ENCODE measurements at regions not wholly inside any gene's neighbourhood (a gene's known extent, or its start where the extent isn't known, plus 50 kb on each side); places are given as distances from the start of the nearest gene placed in this dataset.

DNA sequence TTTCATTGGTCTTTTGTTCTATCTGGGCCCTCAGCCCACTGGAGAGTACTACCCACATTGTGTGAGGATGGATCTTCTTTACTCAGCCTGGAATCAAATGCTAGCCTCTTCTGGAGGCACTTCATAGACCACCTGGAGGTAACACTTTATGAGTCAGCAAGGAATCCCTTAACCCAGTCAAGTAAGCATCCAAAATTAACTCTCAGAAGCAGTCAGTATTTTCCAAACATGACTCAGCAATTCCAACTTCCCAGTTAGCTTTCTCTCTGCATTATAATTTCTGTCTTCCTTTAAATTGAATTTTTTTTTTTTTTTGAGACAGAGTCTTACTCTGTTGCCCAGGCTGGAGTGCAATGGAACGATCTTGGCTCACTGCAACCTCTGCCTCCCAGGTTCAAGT, 142.7 kb downstream of the ACKR3 start:
- TF ChIP-seq, protein P1, sequence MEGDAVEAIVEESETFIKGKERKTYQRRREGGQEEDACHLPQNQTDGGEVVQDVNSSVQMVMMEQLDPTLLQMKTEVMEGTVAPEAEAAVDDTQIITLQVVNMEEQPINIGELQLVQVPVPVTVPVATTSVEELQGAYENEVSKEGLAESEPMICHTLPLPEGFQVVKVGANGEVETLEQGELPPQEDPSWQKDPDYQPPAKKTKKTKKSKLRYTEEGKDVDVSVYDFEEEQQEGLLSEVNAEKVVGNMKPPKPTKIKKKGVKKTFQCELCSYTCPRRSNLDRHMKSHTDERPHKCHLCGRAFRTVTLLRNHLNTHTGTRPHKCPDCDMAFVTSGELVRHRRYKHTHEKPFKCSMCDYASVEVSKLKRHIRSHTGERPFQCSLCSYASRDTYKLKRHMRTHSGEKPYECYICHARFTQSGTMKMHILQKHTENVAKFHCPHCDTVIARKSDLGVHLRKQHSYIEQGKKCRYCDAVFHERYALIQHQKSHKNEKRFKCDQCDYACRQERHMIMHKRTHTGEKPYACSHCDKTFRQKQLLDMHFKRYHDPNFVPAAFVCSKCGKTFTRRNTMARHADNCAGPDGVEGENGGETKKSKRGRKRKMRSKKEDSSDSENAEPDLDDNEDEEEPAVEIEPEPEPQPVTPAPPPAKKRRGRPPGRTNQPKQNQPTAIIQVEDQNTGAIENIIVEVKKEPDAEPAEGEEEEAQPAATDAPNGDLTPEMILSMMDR (conservative IDR thresholded peaks at IDR 0.05) = no peak

GRCh38 chr2:236712961-236713673, 143.5 kb downstream of the ACKR3 start:
- H3K27ac ChIP-seq = no peak overlapping the region
- TF ChIP-seq, protein P1 (conservative IDR thresholded peaks at IDR 0.05) = no peak

More for the DNA sequence above, 142.7 kb downstream of the ACKR3 start:
- no peak overlapping the region for H3K27ac ChIP-seq

GRCh38 chr2:236714080-236714479, 144.5 kb downstream of the ACKR3 start:
- no peak overlapping the region for H3K27ac ChIP-seq
- TF ChIP-seq, protein P1 (conservative IDR thresholded peaks at IDR 0.05) = no peak

GRCh38 chr2:236715077-236715476, 145.5 kb downstream of the ACKR3 start:
- no peak overlapping the region for H3K27ac ChIP-seq

DNA sequence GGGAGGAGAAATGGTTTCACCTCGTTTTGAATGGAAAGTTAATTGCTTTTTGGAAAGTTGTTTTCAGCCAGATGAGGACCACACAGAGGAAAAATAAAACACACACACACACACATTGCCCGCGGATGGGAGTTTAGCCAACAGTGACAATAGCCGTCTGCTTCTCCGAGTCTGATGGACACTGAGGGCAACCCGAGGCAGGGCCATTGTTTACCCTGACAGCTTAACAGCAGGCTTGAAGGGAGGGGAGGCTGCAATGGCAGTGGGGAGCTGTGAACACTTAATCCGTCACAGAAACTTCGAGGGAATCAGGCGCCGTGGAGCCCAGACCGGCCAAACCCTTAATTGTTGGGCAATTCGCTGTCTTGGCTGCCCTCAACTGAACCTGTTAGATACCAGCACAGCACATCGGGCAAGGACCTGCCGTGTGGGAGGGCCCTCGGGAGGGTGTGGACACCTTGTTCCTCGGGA, 145.9 kb downstream of the ACKR3 start:
- TF ChIP-seq, protein P1 (conservative IDR thresholded peaks at IDR 0.05) = no peak
- no peak overlapping the region for H3K27ac ChIP-seq

More at GRCh38 chr2:236715077-236715476, 145.5 kb downstream of the ACKR3 start:
- TF ChIP-seq, protein P1 (conservative IDR thresholded peaks at IDR 0.05) = no peak

DNA sequence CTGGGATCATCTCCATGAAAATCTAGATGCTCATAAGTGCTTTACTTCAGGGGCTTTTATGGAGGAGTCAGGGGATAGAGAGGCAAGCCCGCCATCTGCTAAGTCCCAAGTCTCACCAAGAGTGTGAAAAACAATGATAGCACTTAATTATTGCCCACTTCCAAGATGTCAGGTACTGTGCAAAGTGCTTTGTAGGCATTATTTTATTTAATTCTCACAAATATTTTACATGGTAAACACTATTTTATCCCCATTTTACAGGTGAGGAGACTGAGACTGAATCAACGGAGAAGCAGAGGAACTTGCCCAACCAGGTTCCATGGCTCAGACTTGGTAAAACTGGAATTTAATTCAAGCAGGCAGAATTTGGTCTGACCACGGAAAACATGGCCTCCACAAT, 147.5 kb downstream of the ACKR3 start:
- peak overlapping the region; percentile 68 for H3K27ac ChIP-seq
- TF ChIP-seq, protein P1 (conservative IDR thresholded peaks at IDR 0.05) = no peak

DNA sequence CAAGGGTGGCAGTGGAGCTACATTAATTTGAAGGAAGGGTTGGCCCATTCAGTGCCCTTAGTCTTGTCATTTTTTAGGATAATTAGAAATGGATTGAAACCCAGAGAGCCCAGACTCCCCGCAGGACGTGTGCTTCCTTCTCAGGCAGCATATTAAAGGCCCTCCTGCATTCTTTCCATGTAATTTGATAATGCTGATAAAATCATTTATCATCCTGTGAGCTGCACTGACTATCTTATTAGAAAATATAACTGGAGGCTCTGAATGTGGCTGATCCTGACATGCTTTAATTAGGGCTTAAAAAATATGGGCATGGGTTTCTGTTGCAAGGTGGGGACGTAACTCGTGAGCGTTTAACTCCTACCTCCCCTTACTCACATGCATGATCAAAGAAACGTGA, 148.1 kb downstream of the ACKR3 start:
- H3K27ac ChIP-seq = peak overlapping the region; percentile 68
- TF ChIP-seq, protein P1 (conservative IDR thresholded peaks at IDR 0.05) = no peak

Measured in VCaP (cell line).